HG03103 (cell line): ENCODE measurements at regions not wholly inside any gene's neighbourhood (a gene's known extent, or its start where the extent isn't known, plus 50 kb on each side); places are given as distances from the start of the nearest gene placed in this dataset.
"Not testable (repeated sequence)": the region's sequence is repeated elsewhere in the genome, so short reads cannot be mapped to it uniquely, and the experiment has no call there.

Experiments used
- ATAC-seq: cut with Tn5 transposase; IDR thresholded peaks from one replicate; pipeline ENCODE4 v1.9.1; 2021; ENCODE audit warnings: low read depth; ENCODE audit not compliant: unreplicated experiment

- no peak for ATAC-seq
Measured at GRCh38 chr1:116185161-116185701, 74.0 kb downstream of the MAB21L3 start.

GRCh38 chr1:116189481-116189880 lies 78.3 kb downstream of the MAB21L3 start:
- ATAC-seq, result no peak

- no peak for ATAC-seq
Measured at GRCh38 chr1:116191294-116191693, 80.1 kb downstream of the MAB21L3 start.

GRCh38 chr1:116193768-116194167 lies 82.6 kb downstream of the MAB21L3 start:
- ATAC-seq, result no peak

GRCh38 chr1:116194568-116194967 lies 83.4 kb downstream of the MAB21L3 start:
- ATAC-seq, result no peak

- ATAC-seq, result no peak
Measured at GRCh38 chr1:116195077-116195868, 84.1 kb downstream of the MAB21L3 start.

- not testable (repeated sequence) for ATAC-seq
Measured at GRCh38 chr1:116200343-116200742, 89.1 kb downstream of the MAB21L3 start.

- ATAC-seq, result no peak
Measured at GRCh38 chr1:116201911-116202310, 90.7 kb downstream of the MAB21L3 start.

GRCh38 chr1:116203181-116203723 lies 92.1 kb downstream of the MAB21L3 start:
- no peak for ATAC-seq

- no peak for ATAC-seq
Measured at GRCh38 chr1:116203920-116204319, 92.7 kb downstream of the MAB21L3 start.

- no peak for ATAC-seq
Measured at GRCh38 chr1:116205941-116206679, 94.9 kb downstream of the MAB21L3 start.

- ATAC-seq, result no peak
Measured at GRCh38 chr1:116207126-116207735, 96.0 kb downstream of the MAB21L3 start.

GRCh38 chr1:116208136-116208535 lies 96.9 kb downstream of the MAB21L3 start:
- no peak for ATAC-seq

- ATAC-seq, result no peak
Measured at GRCh38 chr1:116211294-116211693, 100.1 kb downstream of the MAB21L3 start.

- no peak for ATAC-seq
Measured at GRCh38 chr1:116218922-116219321, 107.7 kb downstream of the MAB21L3 start.

- no peak for ATAC-seq
Measured at GRCh38 chr1:116219651-116220434, 108.6 kb downstream of the MAB21L3 start.

GRCh38 chr1:116224111-116224510 lies 112.9 kb downstream of the MAB21L3 start:
- ATAC-seq, result no peak

GRCh38 chr1:116224561-116224960 lies 113.4 kb downstream of the MAB21L3 start:
- no peak for ATAC-seq

- no peak for ATAC-seq
Measured at GRCh38 chr1:116226017-116226416, 114.8 kb downstream of the MAB21L3 start.

- ATAC-seq, result no peak
Measured at GRCh38 chr1:116228511-116228910, 117.3 kb downstream of the MAB21L3 start.
